Karpas-422 (cell line): ENCODE measurements at regions not wholly inside any gene's neighbourhood (a gene's known extent, or its start where the extent isn't known, plus 50 kb on each side); places are given as distances from the start of the nearest gene placed in this dataset.

Experiments
- DNase-seq: peaks from one replicate; pipeline ENCODE4 v3.0.0-alpha.2; 2015
- H2AFZ ChIP-seq: fragments of 200-600 bp; sonication (generic); 2 replicates; pipeline ENCODE4 v1.6.1; 2014; ENCODE audit warnings: antibody characterized with exemption, low read length, mixed read lengths
- H3K27ac ChIP-seq: fragments of 200-600 bp; sonication (generic); 2 replicates; pipeline ENCODE4 v1.5.1; 2014; ENCODE audit warnings: mild to moderate bottlenecking, low read length, moderate library complexity
- H3K27me3 ChIP-seq: fragments of 200-600 bp; sonication (generic); 2 replicates; pipeline ENCODE4 v1.6.1; 2014; ENCODE audit warnings: low read length, mixed read lengths
- H3K36me3 ChIP-seq: fragments of 200-600 bp; sonication (generic); 2 replicates; pipeline ENCODE4 v1.6.1; 2014; ENCODE audit warnings: low read length, mixed read lengths; ENCODE audit not compliant: insufficient read depth
- H3K4me1 ChIP-seq: fragments of 200-600 bp; sonication (generic); 2 replicates; pipeline ENCODE4 v1.6.1; 2014; ENCODE audit warnings: mild to moderate bottlenecking, low read length, mixed read lengths
- H3K4me2 ChIP-seq: fragments of 200-600 bp; sonication (generic); 2 replicates; pipeline ENCODE4 v1.6.1; 2014; ENCODE audit warnings: low read length, low read depth, mild to moderate bottlenecking; ENCODE audit not compliant: poor library complexity, severe bottlenecking
- H3K4me3 ChIP-seq: fragments of 200-600 bp; sonication (generic); 2 replicates; pipeline ENCODE4 v1.5.1; 2014; ENCODE audit warnings: mild to moderate bottlenecking, antibody characterized with exemption, low read length, mixed read lengths
- H3K79me2 ChIP-seq: fragments of 200-600 bp; sonication (generic); 2 replicates; pipeline ENCODE4 v1.6.1; 2014; ENCODE audit warnings: mild to moderate bottlenecking, low read length, mixed read lengths
- H3K9ac ChIP-seq: fragments of 200-600 bp; sonication (generic); 2 replicates; pipeline ENCODE4 v1.6.0; 2014; ENCODE audit warnings: low read length
- H3K9me2 ChIP-seq: fragments of 200-600 bp; sonication (generic), shearing (Covaris generic); replicated peaks from 2 replicates; pipeline ENCODE4 v1.6.0; 2014; ENCODE audit warnings: mild to moderate bottlenecking, low read length, moderate library complexity; ENCODE audit not compliant: insufficient read depth
- H3K9me3 ChIP-seq: fragments of 300-700, 200-600 bp; sonication (generic); 2 replicates; pipeline ENCODE4 v1.6.1; 2014; ENCODE audit warnings: low read length, mixed read lengths
- H4K20me1 ChIP-seq: fragments of 200-600 bp; sonication (generic); 2 replicates; pipeline ENCODE4 v1.6.1; 2014; ENCODE audit warnings: mild to moderate bottlenecking, antibody characterized with exemption, low read length, low read depth; ENCODE audit not compliant: insufficient read depth

DNA sequence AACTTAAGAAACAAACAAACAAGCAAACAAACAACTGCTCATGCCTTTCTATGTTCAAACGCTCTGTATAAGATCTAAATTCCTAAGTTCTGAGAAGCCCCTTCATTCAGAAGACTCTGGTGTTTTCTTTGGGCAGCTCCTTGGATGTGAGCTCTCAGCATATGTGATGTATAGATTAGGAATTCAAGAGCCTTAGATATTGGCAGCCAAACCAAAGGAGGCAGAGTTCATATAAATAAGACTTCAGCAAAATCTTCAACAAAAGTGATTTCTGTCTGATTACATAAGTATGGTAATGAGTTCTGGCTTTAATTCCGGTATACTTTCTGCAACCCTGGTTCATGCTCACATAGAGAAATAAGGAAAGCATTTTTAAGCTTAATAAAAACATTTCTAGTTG is 145.6 kb downstream of the DYRK2 start:
- DNase-seq: no peak
- Histone ChIP-seq H3K4me2 (no peak overlapping the region), H3K79me2 (no peaks in the 10 kb centered on the region), H3K4me1 (peaks cover 10% of the 10 kb centered on the region), H3K9me2 (no peaks in the 10 kb centered on the region), H3K27ac (no peak overlapping the region), H3K9ac (no peak overlapping the region), H3K9me3 (no peaks in the 10 kb centered on the region), H3K36me3 (no peaks in the 10 kb centered on the region), H2AFZ (no peak overlapping the region), H3K4me3 (no peak overlapping the region), H3K27me3 (no peaks in the 10 kb centered on the region), H4K20me1 (no peaks in the 10 kb centered on the region)

DNA sequence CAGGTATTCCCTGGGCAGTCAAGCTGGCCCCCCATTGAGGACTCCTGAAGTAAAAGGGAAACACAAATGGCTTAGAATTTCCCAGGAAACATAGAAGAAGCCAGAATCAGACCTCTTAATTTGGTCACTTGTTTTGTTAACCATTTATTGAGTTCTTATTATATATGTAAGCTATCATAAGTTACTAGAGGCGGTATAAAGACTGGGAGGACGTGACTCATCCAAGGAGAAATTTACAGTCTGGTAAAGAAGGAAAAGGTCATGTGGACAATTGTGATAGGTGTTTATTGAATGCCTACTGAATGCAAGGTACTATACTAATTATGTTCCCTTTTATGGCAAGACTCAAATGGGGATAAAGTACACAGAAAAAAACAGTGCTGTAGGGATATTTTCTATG is 146.7 kb downstream of the DYRK2 start:
- Histone ChIP-seq H2AFZ (no peak overlapping the region), H3K4me1 (no peaks in the 10 kb centered on the region), H3K27ac (no peak overlapping the region), H3K9ac (no peak overlapping the region), H3K4me2 (no peak overlapping the region), H3K36me3 (no peaks in the 10 kb centered on the region), H3K9me2 (no peaks in the 10 kb centered on the region), H4K20me1 (no peaks in the 10 kb centered on the region), H3K9me3 (no peaks in the 10 kb centered on the region), H3K27me3 (no peaks in the 10 kb centered on the region), H3K4me3 (no peak overlapping the region), H3K79me2 (no peaks in the 10 kb centered on the region)
- DNase-seq: no peak

DNA sequence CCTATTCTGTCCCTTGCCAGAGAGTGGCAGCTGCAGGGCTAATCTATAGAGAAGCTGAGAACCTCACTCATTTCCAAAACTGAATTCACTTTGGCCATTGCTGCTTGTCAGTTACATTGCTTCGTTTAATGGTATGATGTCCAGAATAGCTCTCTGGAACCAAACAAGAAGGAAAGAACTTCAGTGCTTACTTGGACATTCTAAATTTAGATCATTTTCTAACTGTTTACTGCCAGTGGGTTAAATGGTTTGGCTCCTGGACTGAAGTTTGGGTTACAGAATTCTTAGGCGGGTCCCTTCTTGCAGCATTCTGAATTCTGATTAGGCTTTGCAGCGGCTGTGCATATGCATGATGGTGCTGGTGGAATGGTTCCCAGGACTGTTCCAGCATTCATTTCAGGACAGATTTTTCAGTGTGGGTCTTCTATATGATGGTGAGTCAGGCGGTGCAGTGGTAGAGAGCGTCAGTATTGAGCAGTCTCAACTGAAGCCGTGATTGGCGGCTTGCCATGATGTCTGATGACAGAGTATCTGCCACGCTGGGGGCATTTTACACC is 148.7 kb downstream of the DYRK2 start:
- Histone ChIP-seq H4K20me1 (no peaks in the 10 kb centered on the region), H3K9ac (no peak overlapping the region), H3K27me3 (no peaks in the 10 kb centered on the region), H3K4me2 (no peak overlapping the region), H3K79me2 (no peaks in the 10 kb centered on the region), H3K36me3 (no peaks in the 10 kb centered on the region), H3K9me3 (no peaks in the 10 kb centered on the region), H3K4me3 (no peak overlapping the region), H3K9me2 (no peaks in the 10 kb centered on the region), H2AFZ (no peak overlapping the region), H3K27ac (no peak overlapping the region), H3K4me1 (no peaks in the 10 kb centered on the region)
- no peak for DNase-seq

DNA sequence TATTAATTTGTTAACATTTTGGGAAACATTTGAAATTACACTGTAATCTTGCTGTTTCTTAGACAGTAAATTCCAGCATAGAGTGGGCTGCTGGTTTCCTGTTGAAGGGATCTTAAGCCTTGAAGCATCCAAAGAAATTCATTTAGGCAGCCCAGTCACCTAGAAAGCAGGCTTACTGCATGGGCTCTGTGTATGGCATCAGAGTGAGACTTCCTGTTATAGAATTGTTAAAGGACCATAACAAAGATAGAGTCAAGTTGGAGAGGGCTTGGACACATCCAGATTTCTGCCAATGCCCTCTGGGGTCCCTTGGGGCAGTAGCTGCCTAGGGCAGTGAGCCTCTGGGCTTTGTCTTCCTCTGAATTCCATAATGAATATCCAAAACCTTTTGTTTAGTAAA is 149.2 kb downstream of the DYRK2 start:
- Histone ChIP-seq H3K9ac (no peak overlapping the region), H3K79me2 (no peaks in the 10 kb centered on the region), H4K20me1 (no peaks in the 10 kb centered on the region), H2AFZ (no peak overlapping the region), H3K4me1 (no peaks in the 10 kb centered on the region), H3K9me2 (no peaks in the 10 kb centered on the region), H3K36me3 (no peaks in the 10 kb centered on the region), H3K27me3 (no peaks in the 10 kb centered on the region), H3K4me2 (no peak overlapping the region), H3K4me3 (no peak overlapping the region), H3K9me3 (no peaks in the 10 kb centered on the region), H3K27ac (no peak overlapping the region)
- DNase-seq: no peak

GRCh38 chr12:67798768-67799167 is 150.2 kb downstream of the DYRK2 start:
- Histone ChIP-seq H3K9me3 (no peaks in the 10 kb centered on the region), H3K4me3 (no peak overlapping the region), H3K9me2 (no peaks in the 10 kb centered on the region), H3K79me2 (no peaks in the 10 kb centered on the region), H3K27ac (no peak overlapping the region), H2AFZ (no peak overlapping the region), H3K4me1 (peaks cover 7% of the 10 kb centered on the region), H4K20me1 (no peaks in the 10 kb centered on the region), H3K4me2 (no peak overlapping the region), H3K36me3 (no peaks in the 10 kb centered on the region), H3K27me3 (no peaks in the 10 kb centered on the region), H3K9ac (no peak overlapping the region)
- DNase-seq: no peak

GRCh38 chr12:67802731-67803130 is 154.2 kb downstream of the DYRK2 start:
- Histone ChIP-seq H3K9me2 (no peaks in the 10 kb centered on the region), H3K4me3 (no peak overlapping the region), H3K27me3 (no peaks in the 10 kb centered on the region), H3K9ac (no peak overlapping the region), H3K4me2 (no peak overlapping the region), H4K20me1 (no peaks in the 10 kb centered on the region), H3K36me3 (no peaks in the 10 kb centered on the region), H2AFZ (no peak overlapping the region), H3K4me1 (peaks cover 16% of the 10 kb centered on the region), H3K27ac (no peak overlapping the region), H3K79me2 (no peaks in the 10 kb centered on the region), H3K9me3 (no peaks in the 10 kb centered on the region)
- no peak for DNase-seq

DNA sequence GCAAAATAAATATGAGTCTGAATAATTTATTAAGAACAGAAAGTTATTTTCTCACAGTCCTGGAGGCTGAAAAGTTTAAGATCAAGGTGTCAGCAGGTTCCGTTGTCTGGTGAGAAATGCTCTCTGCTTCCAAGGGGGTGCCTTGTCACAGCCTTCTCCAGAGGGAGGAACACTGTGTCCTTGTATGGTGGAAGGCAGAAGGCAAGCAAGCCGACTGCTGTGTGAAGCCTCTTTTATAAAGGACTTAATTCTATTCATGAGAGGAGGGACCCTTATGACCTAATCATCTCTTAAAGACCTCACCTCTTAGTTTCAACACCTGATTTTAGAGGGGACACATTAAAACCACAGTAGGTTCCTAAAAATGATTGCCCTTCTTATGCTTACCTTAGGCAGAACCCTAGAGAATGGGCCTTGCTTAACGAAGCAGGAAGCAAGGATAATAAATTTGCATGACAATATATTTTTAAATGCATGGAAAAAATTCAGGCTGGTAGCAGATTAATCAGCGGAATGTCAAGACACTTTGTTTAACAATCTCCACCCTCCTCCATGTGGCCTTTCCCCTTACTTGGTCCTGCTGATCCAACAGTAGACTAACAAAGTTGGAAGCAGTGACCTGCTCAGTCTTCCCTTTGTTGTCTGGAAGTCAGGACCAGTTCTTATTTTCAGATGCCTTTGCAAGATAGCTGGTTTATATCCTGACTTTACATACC is 154.9 kb downstream of the DYRK2 start:
- Histone ChIP-seq H3K9me3 (no peaks in the 10 kb centered on the region), H3K27me3 (no peaks in the 10 kb centered on the region), H3K79me2 (no peaks in the 10 kb centered on the region), H3K4me2 (no peak overlapping the region), H3K4me1 (peaks cover 20% of the 10 kb centered on the region), H3K27ac (no peak overlapping the region), H3K4me3 (no peak overlapping the region), H3K36me3 (no peaks in the 10 kb centered on the region), H3K9ac (no peak overlapping the region), H4K20me1 (no peaks in the 10 kb centered on the region), H2AFZ (no peak overlapping the region), H3K9me2 (no peaks in the 10 kb centered on the region)
- no peak for DNase-seq

- Histone ChIP-seq H3K9me3 (no peaks in the 10 kb centered on the region), H3K4me2 (no peak overlapping the region), H3K4me3 (no peak overlapping the region), H3K9me2 (no peaks in the 10 kb centered on the region), H4K20me1 (no peaks in the 10 kb centered on the region), H3K27ac (no peak overlapping the region), H3K79me2 (no peaks in the 10 kb centered on the region), H2AFZ (no peak overlapping the region), H3K9ac (no peak overlapping the region), H3K36me3 (no peaks in the 10 kb centered on the region), H3K4me1 (peaks cover 20% of the 10 kb centered on the region), H3K27me3 (no peaks in the 10 kb centered on the region)
- no peak for DNase-seq
Observed at GRCh38 chr12:67804168-67804567, 155.6 kb downstream of the DYRK2 start.
